Neural cell (in vitro differentiated cells): ENCODE measurements at regions not wholly inside any gene's neighbourhood (a gene's known extent, or its start where the extent isn't known, plus 50 kb on each side); places are given as distances from the start of the nearest gene placed in this dataset.

Source experiments
- EZH2 ChIP-seq: fragments of 200-600, 300-800 bp; shearing (Covaris generic), sonication (generic); IDR thresholded peaks from 2 replicates; pipeline ENCODE4 v1.6.1; 2014; ENCODE audit warnings: antibody characterized with exemption, low read length, borderline replicate concordance, mild to moderate bottlenecking; ENCODE audit not compliant: insufficient read depth, poor library complexity, severe bottlenecking
- POLR2AphosphoS5 ChIP-seq: IDR thresholded peaks from 2 replicates; pipeline ENCODE4 v1.6.1; 2012
- TF ChIP-seq, protein P1 (sequence below): fragments of 450-650 bp; IDR thresholded peaks from 2 replicates; pipeline ENCODE4 v1.5.1; 2014; ENCODE audit warnings: antibody characterized with exemption, mild to moderate bottlenecking, moderate library complexity; ENCODE audit not compliant: poor library complexity, severe bottlenecking

DNA sequence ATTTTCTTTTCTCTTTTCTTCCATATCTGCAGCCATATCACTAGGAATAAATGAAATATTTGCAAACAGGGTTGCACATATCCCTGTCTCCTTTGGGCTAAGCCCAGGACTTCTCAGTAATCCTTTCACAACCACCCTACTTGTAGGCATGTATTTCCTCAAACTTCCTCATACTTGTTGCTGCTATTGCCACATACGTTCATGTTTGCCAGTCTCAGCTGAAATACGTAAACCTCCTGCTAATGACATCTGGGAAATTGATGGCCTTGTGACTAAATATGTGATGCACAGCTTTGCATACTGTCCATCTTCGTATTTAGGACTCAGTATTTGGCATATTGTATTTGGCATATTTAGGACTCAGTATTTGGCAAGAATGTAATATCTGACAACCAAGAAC lies 224.6 kb downstream of the PLK2 start:
- TF ChIP-seq, protein P1, sequence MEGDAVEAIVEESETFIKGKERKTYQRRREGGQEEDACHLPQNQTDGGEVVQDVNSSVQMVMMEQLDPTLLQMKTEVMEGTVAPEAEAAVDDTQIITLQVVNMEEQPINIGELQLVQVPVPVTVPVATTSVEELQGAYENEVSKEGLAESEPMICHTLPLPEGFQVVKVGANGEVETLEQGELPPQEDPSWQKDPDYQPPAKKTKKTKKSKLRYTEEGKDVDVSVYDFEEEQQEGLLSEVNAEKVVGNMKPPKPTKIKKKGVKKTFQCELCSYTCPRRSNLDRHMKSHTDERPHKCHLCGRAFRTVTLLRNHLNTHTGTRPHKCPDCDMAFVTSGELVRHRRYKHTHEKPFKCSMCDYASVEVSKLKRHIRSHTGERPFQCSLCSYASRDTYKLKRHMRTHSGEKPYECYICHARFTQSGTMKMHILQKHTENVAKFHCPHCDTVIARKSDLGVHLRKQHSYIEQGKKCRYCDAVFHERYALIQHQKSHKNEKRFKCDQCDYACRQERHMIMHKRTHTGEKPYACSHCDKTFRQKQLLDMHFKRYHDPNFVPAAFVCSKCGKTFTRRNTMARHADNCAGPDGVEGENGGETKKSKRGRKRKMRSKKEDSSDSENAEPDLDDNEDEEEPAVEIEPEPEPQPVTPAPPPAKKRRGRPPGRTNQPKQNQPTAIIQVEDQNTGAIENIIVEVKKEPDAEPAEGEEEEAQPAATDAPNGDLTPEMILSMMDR: no peak
- TF ChIP-seq POLR2AphosphoS5: no peak
- no peak for TF ChIP-seq EZH2
